IMR-90 (cell line): ENCODE measurements at regions not wholly inside any gene's neighbourhood (a gene's known extent, or its start where the extent isn't known, plus 50 kb on each side); places are given as distances from the start of the nearest gene placed in this dataset.

Source experiments
- BHLHE40 ChIP-seq: fragments of 150-350 bp; IDR thresholded peaks from 2 replicates; pipeline ENCODE4 v1.6.1; 2016; ENCODE audit warnings: mild to moderate bottlenecking, low read depth, low read length
- CEBPB ChIP-seq: IDR thresholded peaks from 2 replicates; pipeline ENCODE4 v1.6.1; 2012; ENCODE audit warnings: low read depth, low read length, improper control_type of control experiment
- FOS ChIP-seq: fragments of 150-350 bp; IDR thresholded peaks from 2 replicates; pipeline ENCODE4 v1.6.1; 2016; ENCODE audit warnings: low read depth, low read length
- MAFK ChIP-seq: IDR thresholded peaks from 2 replicates; pipeline ENCODE4 v1.6.1; 2012; ENCODE audit warnings: low read depth, low read length, improper control_type of control experiment
- MAZ ChIP-seq: IDR thresholded peaks from 2 replicates; pipeline ENCODE4 v1.6.1; 2012; ENCODE audit warnings: low read depth, mild to moderate bottlenecking, low read length, improper control_type of control experiment, moderate library complexity, borderline replicate concordance
- NFE2L2 ChIP-seq: fragments of 150-350 bp; IDR thresholded peaks from 2 replicates; pipeline ENCODE4 v1.6.1; 2016; ENCODE audit warnings: low read depth, mild to moderate bottlenecking, low read length
- POLR2A ChIP-seq: IDR thresholded peaks from 2 replicates; pipeline ENCODE4 v1.6.1; 2012; ENCODE audit warnings: mild to moderate bottlenecking, low read depth, low read length
- RCOR1 ChIP-seq: IDR thresholded peaks from 2 replicates; pipeline ENCODE4 v1.6.1; 2012; ENCODE audit warnings: mild to moderate bottlenecking, low read length, improper control_type of control experiment; ENCODE audit not compliant: insufficient replicate concordance
- RFX5 ChIP-seq: IDR thresholded peaks from 2 replicates; pipeline ENCODE4 v1.8.0; 2012; ENCODE audit warnings: low read depth, mild to moderate bottlenecking, low read length, moderate library complexity
- SMC3 ChIP-seq: fragments of 150-350 bp; IDR thresholded peaks from 2 replicates; pipeline ENCODE4 v1.6.1; 2016; ENCODE audit warnings: low read depth, mild to moderate bottlenecking, antibody characterized with exemption, low read length, moderate library complexity
- TF ChIP-seq, protein P1 (sequence below): conservative IDR thresholded peaks from 2 replicates; pipeline ENCODE4 v1.5.1; 2012; ENCODE audit warnings: mild to moderate bottlenecking, low read depth, low read length, improper control_type of control experiment

- no peak for TF ChIP-seq NFE2L2
- no peak for TF ChIP-seq FOS
- TF ChIP-seq RFX5, result no peak
- TF ChIP-seq, protein P1, sequence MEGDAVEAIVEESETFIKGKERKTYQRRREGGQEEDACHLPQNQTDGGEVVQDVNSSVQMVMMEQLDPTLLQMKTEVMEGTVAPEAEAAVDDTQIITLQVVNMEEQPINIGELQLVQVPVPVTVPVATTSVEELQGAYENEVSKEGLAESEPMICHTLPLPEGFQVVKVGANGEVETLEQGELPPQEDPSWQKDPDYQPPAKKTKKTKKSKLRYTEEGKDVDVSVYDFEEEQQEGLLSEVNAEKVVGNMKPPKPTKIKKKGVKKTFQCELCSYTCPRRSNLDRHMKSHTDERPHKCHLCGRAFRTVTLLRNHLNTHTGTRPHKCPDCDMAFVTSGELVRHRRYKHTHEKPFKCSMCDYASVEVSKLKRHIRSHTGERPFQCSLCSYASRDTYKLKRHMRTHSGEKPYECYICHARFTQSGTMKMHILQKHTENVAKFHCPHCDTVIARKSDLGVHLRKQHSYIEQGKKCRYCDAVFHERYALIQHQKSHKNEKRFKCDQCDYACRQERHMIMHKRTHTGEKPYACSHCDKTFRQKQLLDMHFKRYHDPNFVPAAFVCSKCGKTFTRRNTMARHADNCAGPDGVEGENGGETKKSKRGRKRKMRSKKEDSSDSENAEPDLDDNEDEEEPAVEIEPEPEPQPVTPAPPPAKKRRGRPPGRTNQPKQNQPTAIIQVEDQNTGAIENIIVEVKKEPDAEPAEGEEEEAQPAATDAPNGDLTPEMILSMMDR, result no peak
- TF ChIP-seq POLR2A, result no peak
- no peak for TF ChIP-seq MAFK
- TF ChIP-seq CEBPB, result no peak
- TF ChIP-seq SMC3, result no peak
- TF ChIP-seq BHLHE40, result no peak
- no peak for TF ChIP-seq MAZ
- no peak for TF ChIP-seq RCOR1
Observed at GRCh38 chr15:58257776-58258325, 119.7 kb downstream of the AQP9 start.
